BE2C (cell line): ENCODE measurements at regions not wholly inside any gene's neighbourhood (a gene's known extent, or its start where the extent isn't known, plus 50 kb on each side); places are given as distances from the start of the nearest gene placed in this dataset.

Experiments
- DNase-seq: peaks from one replicate; pipeline ENCODE4 v3.0.0-alpha.2; 2020
- H3K27me3 ChIP-seq: fragments of 250-450 bp; sonication (Bioruptor Pico); 2 replicates; pipeline ENCODE4 v1.5.1; 2020; ENCODE audit warnings: mild to moderate bottlenecking
- H3K36me3 ChIP-seq: fragments of 250-450 bp; sonication (Bioruptor Pico); 2 replicates; pipeline ENCODE4 v1.5.1; 2020; ENCODE audit warnings: mild to moderate bottlenecking
- H3K4me1 ChIP-seq: fragments of 250-450 bp; sonication (Bioruptor Pico); 2 replicates; pipeline ENCODE4 v1.5.1; 2020
- H3K4me3 ChIP-seq: 2 replicates; pipeline ENCODE4 v1.5.1; 2011; ENCODE audit warnings: low read depth, low read length
- H3K9me3 ChIP-seq: fragments of 250-450 bp; sonication (Bioruptor Pico); 2 replicates; pipeline ENCODE4 v1.5.1; 2020
- CTCF ChIP-seq: IDR thresholded peaks from 2 replicates; pipeline ENCODE4 v1.5.1; 2012; ENCODE audit warnings: mild to moderate bottlenecking, low read depth, low read length

DNA sequence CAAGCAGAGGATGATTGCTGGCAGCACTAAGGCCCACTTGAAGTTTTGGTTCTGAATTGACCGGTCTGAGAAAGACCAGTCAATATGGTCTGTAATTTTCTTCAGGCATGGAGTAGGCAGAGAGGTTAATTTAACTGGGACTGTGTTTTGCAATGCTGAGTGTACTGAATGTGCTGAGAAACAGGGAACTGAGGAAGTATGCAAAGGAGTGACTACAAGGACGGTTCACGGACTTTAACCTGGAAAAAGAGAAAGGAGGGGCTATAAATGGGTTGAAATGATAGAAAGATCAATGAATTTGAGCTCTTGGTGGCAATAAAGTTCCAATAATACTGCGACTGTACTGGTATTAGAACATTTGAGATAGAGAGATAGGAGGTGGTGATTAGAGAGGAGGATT is 84.5 kb downstream of the MAGEB17 start:
- H3K27me3 ChIP-seq, result no peaks in the 10 kb centered on the region
- no peak for DNase-seq
- TF ChIP-seq CTCF, result no peak

DNA sequence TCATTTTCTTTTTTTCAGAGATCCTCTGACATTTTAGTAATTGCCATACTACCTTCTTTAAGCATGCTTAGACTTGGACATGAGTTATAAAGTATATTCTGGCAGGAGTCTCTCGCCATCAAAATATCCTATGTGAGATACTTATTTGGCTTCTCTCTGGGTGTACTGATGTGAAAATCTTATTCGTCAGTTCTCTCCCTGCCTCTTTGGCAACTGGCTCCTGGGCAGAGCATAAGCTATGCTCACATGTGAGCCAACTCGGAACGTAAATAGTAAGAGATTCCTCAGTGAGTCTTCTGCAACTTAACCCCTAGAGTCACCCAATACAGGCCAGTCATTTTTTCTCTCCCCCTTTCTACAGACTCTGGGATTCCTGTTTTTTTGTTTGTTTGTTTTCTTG is 91.6 kb downstream of the MAGEB17 start:
- H3K27me3 ChIP-seq, result no peaks in the 10 kb centered on the region
- H3K9me3 ChIP-seq, result no peaks in the 10 kb centered on the region
- TF ChIP-seq CTCF, result no peak
- H3K36me3 ChIP-seq, result no peaks in the 10 kb centered on the region
- DNase-seq, result no peak
- no peak overlapping the region for H3K4me3 ChIP-seq
- H3K4me1 ChIP-seq, result no peaks in the 10 kb centered on the region

More for the DNA sequence above, 84.5 kb downstream of the MAGEB17 start:
- no peaks in the 10 kb centered on the region for H3K36me3 ChIP-seq
- no peaks in the 10 kb centered on the region for H3K4me1 ChIP-seq
- H3K4me3 ChIP-seq, result no peak overlapping the region
- H3K9me3 ChIP-seq, result no peaks in the 10 kb centered on the region

DNA sequence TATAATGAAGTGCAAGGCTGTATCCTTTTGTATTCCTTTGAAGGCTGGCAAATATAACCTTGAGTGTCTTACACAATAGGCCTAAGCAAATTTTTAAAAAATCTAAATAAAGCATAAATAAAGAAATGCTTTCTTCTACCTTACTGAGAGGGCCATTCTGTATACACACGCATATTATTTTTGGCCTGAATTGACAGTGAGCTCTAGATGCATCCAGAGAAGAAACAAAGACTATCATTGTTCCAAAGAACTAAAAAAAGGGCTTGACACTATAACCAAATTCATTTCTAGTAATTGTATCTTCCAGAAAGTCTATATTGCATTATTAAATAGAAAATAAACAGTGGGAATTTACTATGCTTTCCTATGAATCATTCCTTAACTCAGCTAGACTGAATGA is 100.2 kb downstream of the MAGEB17 start:
- no peaks in the 10 kb centered on the region for H3K36me3 ChIP-seq
- no peak for DNase-seq
- no peaks in the 10 kb centered on the region for H3K27me3 ChIP-seq
- TF ChIP-seq CTCF, result no peak
- no peaks in the 10 kb centered on the region for H3K9me3 ChIP-seq
- H3K4me3 ChIP-seq, result no peak overlapping the region
- no peaks in the 10 kb centered on the region for H3K4me1 ChIP-seq

DNA sequence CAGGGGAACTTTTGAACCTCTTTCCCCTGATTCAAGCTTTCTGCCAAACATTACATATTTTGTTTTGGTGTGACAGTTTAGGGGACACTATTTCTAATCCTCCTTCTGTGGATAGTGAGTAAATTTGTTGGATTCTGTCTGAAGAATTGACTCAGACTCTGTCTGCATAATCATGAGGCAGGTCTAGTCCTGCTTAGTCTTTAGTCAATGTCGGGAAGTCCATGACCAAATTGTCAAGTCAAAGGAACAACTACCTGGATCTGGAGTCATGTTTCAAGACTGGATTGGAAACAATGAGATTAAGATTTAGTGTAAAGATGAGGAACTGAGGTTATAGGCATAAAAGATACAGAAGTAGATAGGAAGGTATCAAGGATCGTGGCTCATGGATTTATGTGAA is 100.9 kb downstream of the MAGEB17 start:
- H3K36me3 ChIP-seq, result no peaks in the 10 kb centered on the region
- no peaks in the 10 kb centered on the region for H3K9me3 ChIP-seq
- no peak overlapping the region for H3K4me3 ChIP-seq
- no peak for DNase-seq
- H3K4me1 ChIP-seq, result no peaks in the 10 kb centered on the region
- no peak for TF ChIP-seq CTCF
- H3K27me3 ChIP-seq, result no peaks in the 10 kb centered on the region

GRCh38 chrX:16278927-16279326 is 111.6 kb downstream of the MAGEB17 start:
- TF ChIP-seq CTCF, result no peak; the same call in 1 of the 2 replicates
- H3K9me3 ChIP-seq, result no peaks in the 10 kb centered on the region
- no peaks in the 10 kb centered on the region for H3K4me1 ChIP-seq
- H3K27me3 ChIP-seq, result no peaks in the 10 kb centered on the region
- H3K36me3 ChIP-seq, result no peaks in the 10 kb centered on the region
- DNase-seq, result peak; percentile 4
- no peak overlapping the region for H3K4me3 ChIP-seq

GRCh38 chrX:16282209-16282608 is 114.9 kb downstream of the MAGEB17 start:
- DNase-seq, result no peak
- TF ChIP-seq CTCF, result no peak
- Histone ChIP-seq H3K36me3 (no peaks in the 10 kb centered on the region), H3K4me1 (no peaks in the 10 kb centered on the region), H3K27me3 (no peaks in the 10 kb centered on the region), H3K4me3 (no peak overlapping the region), H3K9me3 (no peaks in the 10 kb centered on the region)
